Skeletal muscle satellite cell (primary cell): ENCODE measurements at regions not wholly inside any gene's neighbourhood (a gene's known extent, or its start where the extent isn't known, plus 50 kb on each side); places are given as distances from the start of the nearest gene placed in this dataset.

ENCODE experiments used
- H3K27me3 ChIP-seq: 2 replicates; pipeline ENCODE4 v1.7.0; 2013; ENCODE audit warnings: low read length; ENCODE audit not compliant: control insufficient read depth, insufficient read depth
- H3K36me3 ChIP-seq: 2 replicates; pipeline ENCODE4 v1.7.0; 2013; ENCODE audit warnings: mild to moderate bottlenecking, control low read depth, low read length; ENCODE audit not compliant: insufficient read depth
- H3K4me1 ChIP-seq: 2 replicates; pipeline ENCODE4 v1.7.0; 2013; ENCODE audit warnings: low read length; ENCODE audit not compliant: control insufficient read depth, insufficient read depth
- H3K4me2 ChIP-seq: 2 replicates; pipeline ENCODE4 v1.7.0; 2013; ENCODE audit warnings: mild to moderate bottlenecking, low read length
- H3K4me3 ChIP-seq: 2 replicates; pipeline ENCODE4 v1.7.0; 2013; ENCODE audit warnings: low read length
- H3K9ac ChIP-seq: 2 replicates; pipeline ENCODE4 v1.7.0; 2013; ENCODE audit warnings: mild to moderate bottlenecking, low read depth, low read length, moderate library complexity
- H3K9me3 ChIP-seq: replicated peaks from 2 replicates; pipeline ENCODE4 v1.7.0; 2013; ENCODE audit warnings: mild to moderate bottlenecking, control low read depth, low read length

GRCh38 chr4:98793658-98794057 lies 135.2 kb upstream of the TSPAN5 start:
- Histone ChIP-seq H3K36me3 (no peaks in the 10 kb centered on the region), H3K9ac (no peak overlapping the region), H3K27me3 (no peaks in the 10 kb centered on the region), H3K9me3 (no peaks in the 10 kb centered on the region), H3K4me3 (no peak overlapping the region), H3K4me2 (no peak overlapping the region), H3K4me1 (no peaks in the 10 kb centered on the region)

GRCh38 chr4:98786866-98787265 lies 128.5 kb upstream of the TSPAN5 start:
- no peaks in the 10 kb centered on the region for H3K4me1 ChIP-seq
- H3K36me3 ChIP-seq, result no peaks in the 10 kb centered on the region
- H3K4me3 ChIP-seq, result no peak overlapping the region
- no peaks in the 10 kb centered on the region for H3K9me3 ChIP-seq
- H3K27me3 ChIP-seq, result no peaks in the 10 kb centered on the region
- no peak overlapping the region for H3K4me2 ChIP-seq
- H3K9ac ChIP-seq, result no peak overlapping the region

- Histone ChIP-seq H3K4me3 (no peak overlapping the region), H3K4me1 (no peaks in the 10 kb centered on the region), H3K36me3 (no peaks in the 10 kb centered on the region), H3K9me3 (no peaks in the 10 kb centered on the region), H3K4me2 (no peak overlapping the region), H3K9ac (no peak overlapping the region), H3K27me3 (no peaks in the 10 kb centered on the region)
Measured at GRCh38 chr4:98784947-98785706, 126.7 kb upstream of the TSPAN5 start.

- Histone ChIP-seq H3K27me3 (no peaks in the 10 kb centered on the region), H3K4me1 (peaks cover 13% of the 10 kb centered on the region), H3K9me3 (no peaks in the 10 kb centered on the region), H3K36me3 (no peaks in the 10 kb centered on the region), H3K9ac (no peak overlapping the region), H3K4me2 (no peak overlapping the region), H3K4me3 (no peak overlapping the region)
Measured at GRCh38 chr4:98781641-98782357, 123.4 kb upstream of the TSPAN5 start.

- no peak overlapping the region for H3K9ac ChIP-seq
- H3K27me3 ChIP-seq, result no peaks in the 10 kb centered on the region
- H3K4me3 ChIP-seq, result no peak overlapping the region
Measured at GRCh38 chr4:98780926-98781325, 122.5 kb upstream of the TSPAN5 start.

DNA sequence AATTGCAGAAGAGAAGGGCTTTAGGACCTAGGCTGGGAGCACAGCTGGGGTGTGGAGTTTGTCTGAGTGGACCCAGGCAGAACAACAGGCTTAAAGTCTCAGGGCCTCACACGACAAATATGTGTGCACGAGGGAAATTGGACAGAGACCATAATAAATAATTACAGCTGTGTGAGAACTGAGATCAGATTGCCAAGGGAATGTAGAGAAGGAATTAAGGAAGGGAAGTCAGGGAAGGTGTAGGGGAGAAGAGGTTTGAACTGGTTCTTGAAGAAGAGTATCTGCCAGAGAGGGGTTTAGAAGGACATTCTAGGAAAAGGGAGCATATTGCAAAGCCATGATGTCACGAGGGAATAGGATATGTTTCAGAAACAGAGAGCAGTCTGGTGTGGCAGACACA lies 120.7 kb upstream of the TSPAN5 start:
- Histone ChIP-seq H3K4me3 (no peak overlapping the region), H3K36me3 (no peaks in the 10 kb centered on the region), H3K4me1 (peaks cover 13% of the 10 kb centered on the region), H3K4me2 (no peak overlapping the region), H3K9ac (no peak overlapping the region), H3K27me3 (no peaks in the 10 kb centered on the region), H3K9me3 (no peaks in the 10 kb centered on the region)

More at GRCh38 chr4:98780926-98781325, 122.5 kb upstream of the TSPAN5 start:
- Histone ChIP-seq H3K4me1 (peaks cover 13% of the 10 kb centered on the region), H3K36me3 (no peaks in the 10 kb centered on the region), H3K9me3 (no peaks in the 10 kb centered on the region), H3K4me2 (no peak overlapping the region)

DNA sequence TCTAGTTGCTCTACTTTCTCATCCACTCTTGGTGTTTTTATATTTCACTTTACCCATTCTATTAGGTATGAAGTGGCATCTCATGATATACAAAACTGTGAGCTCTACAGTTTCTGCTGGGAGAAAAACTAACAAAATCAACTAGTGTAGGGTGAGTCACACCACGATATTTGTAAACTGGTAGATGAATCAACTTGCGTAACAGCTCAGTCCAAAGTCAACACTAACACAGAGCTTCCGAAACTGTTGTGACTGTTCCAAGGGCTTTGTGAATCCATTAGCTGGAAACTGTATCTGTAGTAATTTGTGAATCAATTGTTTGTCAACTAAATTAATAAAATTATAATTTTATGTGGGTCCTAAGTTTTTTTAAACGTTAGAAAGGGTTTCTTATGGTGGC lies 119.8 kb upstream of the TSPAN5 start:
- peaks cover 13% of the 10 kb centered on the region for H3K4me1 ChIP-seq
- no peaks in the 10 kb centered on the region for H3K27me3 ChIP-seq
- no peak overlapping the region for H3K4me3 ChIP-seq
- no peak overlapping the region for H3K9ac ChIP-seq
- no peaks in the 10 kb centered on the region for H3K36me3 ChIP-seq
- H3K4me2 ChIP-seq, result no peak overlapping the region
- H3K9me3 ChIP-seq, result no peaks in the 10 kb centered on the region

DNA sequence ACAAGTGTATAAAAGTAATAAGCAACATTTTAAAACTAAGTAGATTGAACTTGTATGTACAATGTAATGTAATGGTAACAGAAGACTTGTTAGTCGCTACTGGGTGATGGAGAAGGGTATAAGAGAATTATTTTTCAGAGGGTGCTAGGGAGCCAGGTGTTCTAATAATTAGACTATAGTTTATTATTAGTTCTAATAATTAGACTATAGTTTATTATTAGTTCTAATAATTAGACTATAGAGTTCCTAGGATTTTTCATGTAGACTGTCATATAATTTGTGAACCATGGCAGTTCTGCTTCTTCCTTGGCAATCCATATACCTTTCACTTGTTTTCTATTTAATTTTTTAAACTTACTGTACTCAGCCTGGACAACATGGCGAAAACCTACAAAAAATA lies 117.3 kb upstream of the TSPAN5 start:
- H3K4me2 ChIP-seq, result no peak overlapping the region
- no peaks in the 10 kb centered on the region for H3K9me3 ChIP-seq
- H3K4me1 ChIP-seq, result peaks cover 13% of the 10 kb centered on the region
- no peak overlapping the region for H3K4me3 ChIP-seq
- H3K27me3 ChIP-seq, result no peaks in the 10 kb centered on the region
- H3K9ac ChIP-seq, result no peak overlapping the region
- H3K36me3 ChIP-seq, result no peaks in the 10 kb centered on the region

DNA sequence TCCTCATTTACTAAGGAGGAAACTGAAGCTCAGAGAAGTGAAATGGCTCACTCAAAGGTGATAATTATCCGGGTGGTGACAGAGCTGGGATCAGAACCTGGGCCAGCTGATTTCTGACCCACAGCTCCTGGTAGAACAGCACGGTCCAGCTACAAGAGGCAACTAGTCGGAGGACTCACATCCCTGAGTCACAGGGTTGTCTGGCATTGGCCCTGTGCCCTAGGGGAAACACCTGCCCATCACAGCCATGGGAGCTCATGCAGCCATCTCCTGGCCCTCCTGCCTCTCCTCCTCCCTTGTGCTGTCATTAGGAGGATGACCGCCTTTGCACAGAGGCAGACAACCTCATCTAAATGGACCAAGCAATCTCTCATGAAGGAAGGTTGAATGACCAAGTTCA lies 115.2 kb upstream of the TSPAN5 start:
- Histone ChIP-seq H3K9ac (no peak overlapping the region), H3K9me3 (no peaks in the 10 kb centered on the region), H3K4me1 (peaks cover 8% of the 10 kb centered on the region), H3K27me3 (no peaks in the 10 kb centered on the region), H3K4me2 (no peak overlapping the region), H3K36me3 (no peaks in the 10 kb centered on the region), H3K4me3 (no peak overlapping the region)

GRCh38 chr4:98771959-98772632 lies 113.7 kb upstream of the TSPAN5 start:
- Histone ChIP-seq H3K9ac (no peak overlapping the region), H3K27me3 (no peaks in the 10 kb centered on the region), H3K4me3 (no peak overlapping the region), H3K4me2 (no peak overlapping the region), H3K9me3 (no peaks in the 10 kb centered on the region), H3K36me3 (no peaks in the 10 kb centered on the region), H3K4me1 (no peaks in the 10 kb centered on the region)

DNA sequence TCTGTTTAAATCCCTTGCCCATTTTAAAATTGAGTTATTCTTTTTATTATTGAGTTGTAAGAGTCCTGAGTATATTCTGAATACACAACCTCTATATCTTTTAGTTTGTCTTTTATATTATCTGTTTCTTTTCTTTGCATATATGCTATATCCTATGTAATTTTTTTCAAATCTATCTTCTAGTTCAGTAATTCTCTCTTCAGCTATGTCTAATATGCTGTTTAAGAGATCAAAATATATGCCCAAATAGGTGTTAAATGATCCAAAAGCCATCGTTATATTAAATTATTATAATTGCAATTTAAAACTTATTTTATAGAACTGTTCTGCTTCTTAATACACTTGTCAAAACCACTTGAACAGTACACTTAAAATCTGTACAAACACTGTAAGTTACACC lies 107.4 kb upstream of the TSPAN5 start:
- Histone ChIP-seq H3K9me3 (no peaks in the 10 kb centered on the region), H3K4me3 (no peak overlapping the region), H3K9ac (no peak overlapping the region), H3K4me1 (no peaks in the 10 kb centered on the region), H3K4me2 (no peak overlapping the region), H3K27me3 (no peaks in the 10 kb centered on the region), H3K36me3 (no peaks in the 10 kb centered on the region)
